GM12892 (cell line): ENCODE measurements at regions not wholly inside any gene's neighbourhood (a gene's known extent, or its start where the extent isn't known, plus 50 kb on each side); places are given as distances from the start of the nearest gene placed in this dataset.

Experiments used
- POLR2A ChIP-seq: IDR thresholded peaks from 2 replicates; pipeline ENCODE4 v1.6.1; 2011; ENCODE audit warnings: low read depth, low read length, control low read depth
- POLR2AphosphoS5 ChIP-seq: IDR thresholded peaks from 2 replicates; pipeline ENCODE4 v1.6.1; 2011; ENCODE audit warnings: low read depth, low read length, control low read depth
- TAF1 ChIP-seq: IDR thresholded peaks from 2 replicates; pipeline ENCODE4 v1.6.1; 2011; ENCODE audit warnings: low read depth, mild to moderate bottlenecking, control low read depth, low read length, borderline replicate concordance

DNA sequence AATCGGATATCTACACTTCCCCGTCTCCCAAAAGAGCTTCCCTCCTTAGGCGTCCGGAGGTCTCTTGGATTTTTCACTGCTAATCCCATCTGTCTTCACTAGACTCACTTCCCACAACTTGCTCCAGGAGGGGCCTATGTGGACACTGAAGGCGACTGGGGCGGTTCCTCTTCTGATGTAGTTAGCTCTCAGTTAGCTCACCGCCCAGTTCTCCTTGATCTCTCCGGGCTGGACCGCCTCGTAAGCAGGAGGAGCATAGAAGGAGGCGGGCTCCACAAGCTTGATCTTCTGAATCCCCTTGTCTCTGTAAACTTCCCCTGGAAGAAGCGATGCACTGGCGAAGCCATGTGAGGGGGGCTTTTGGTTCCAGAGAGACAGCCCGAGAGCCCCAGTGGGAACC, 112.0 kb upstream of the SELENOP start:
- TF ChIP-seq POLR2A (no peak), POLR2AphosphoS5 (no peak), TAF1 (no peak)
